ENCODE measurements at regions not wholly inside any gene's neighbourhood (a gene's known extent, or its start where the extent isn't known, plus 50 kb on each side); places are given as distances from the start of the nearest gene placed in this dataset.

DNA sequence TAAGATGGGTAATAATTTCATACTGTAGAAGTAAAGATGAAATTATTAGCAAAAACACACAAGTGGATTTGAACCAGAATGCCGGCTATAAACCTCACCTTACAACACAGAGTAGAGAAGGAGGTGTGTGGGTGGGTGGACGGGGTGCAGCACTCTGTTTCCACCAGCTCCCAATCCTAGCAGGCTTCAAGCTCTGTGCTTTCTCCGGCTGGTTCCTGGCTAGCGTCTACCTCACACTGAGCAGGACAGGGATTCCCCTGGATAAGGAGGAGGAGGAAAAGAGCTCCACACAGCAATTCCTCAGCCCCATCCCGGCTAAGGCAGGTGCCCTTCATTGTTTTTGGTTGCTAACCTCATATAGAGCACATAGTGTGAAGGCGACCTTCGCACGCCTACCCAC, 453.3 kb downstream of the C6orf118 start:
- 1% methylated on average over 8 of the region's 8 CpGs for WGBS (ENCODE audit: insufficient coverage, low coverage, missing lambda C conversion rate)
- H3K9me1 ChIP-seq (ENCODE audit: control insufficient read depth, insufficient read depth, low read length), result no peaks in the 10 kb centered on the region
- H3K79me2 ChIP-seq (ENCODE audit: control insufficient read depth, insufficient read depth, low read length), result no peaks in the 10 kb centered on the region
- H3K9ac ChIP-seq (ENCODE audit: insufficient read depth in 1 of 2, low read depth in 2 of 2, low read length in 2 of 2), result no peak overlapping the region
- no peaks in the 10 kb centered on the region for H3K27me3 ChIP-seq (ENCODE audit: control insufficient read depth in 2 of 2, insufficient read depth in 2 of 2, low read length in 2 of 2)
- in situ Hi-C loops (cut with MboI) (no loop called here), intact Hi-C loops (cut with micrococcal nuclease) (no loop called here)
- H2AFZ ChIP-seq (ENCODE audit: low read depth, low read length), result no peak overlapping the region
- BruUV-seq (replicated peaks), result no TSS peak
- ChIA-PET CTCF (ENCODE audit: low intra/inter-chr PET ratio) (no interaction called here), POLR2A (no interaction called here)
- DNase-seq (ENCODE audit: extremely low read depth in 1 of 4, low spot score in 3 of 4), result no peak
- peaks cover 2% of the 10 kb centered on the region; the same call in 1 of the 2 replicates for H3K9me3 ChIP-seq (replicated peaks; ENCODE audit: control insufficient read depth, insufficient read depth, low read depth, low read length)
- no peak overlapping the region for H3K27ac ChIP-seq (ENCODE audit: extremely low read depth, low read depth, low read length)
- no peak overlapping the region for H3K4me3 ChIP-seq
- no peaks in the 10 kb centered on the region for H3K4me1 ChIP-seq (replicated peaks in 1 of 2; ENCODE audit: control insufficient read depth in 2 of 2, insufficient read depth in 2 of 2, low read length in 2 of 2)
- no peaks in the 10 kb centered on the region for H4K20me1 ChIP-seq (replicated peaks; ENCODE audit: control insufficient read depth, insufficient read depth, low read length)
- FAIRE-seq, result no peak
- no peaks in the 10 kb centered on the region for H3K36me3 ChIP-seq (ENCODE audit: control insufficient read depth, insufficient read depth, low read length)
- no peak overlapping the region for H3K4me2 ChIP-seq (ENCODE audit: insufficient read depth, low read length)
- no peak for ATAC-seq
- TF ChIP-seq ZNF121 (CRISPR knock-in tag; conservative IDR thresholded peaks at IDR 0.05) (no peak), RAD21 (CRISPR knock-in tag; conservative IDR thresholded peaks at IDR 0.05 in 1 of 2, IDR thresholded peaks at IDR 0.05 in 1 of 2) (no peak), GATAD2B (IDR thresholded peaks at IDR 0.05; ENCODE audit: borderline replicate concordance) (no peak), PTRF (tag; IDR thresholded peaks at IDR 0.05) (no peak), FOXA1 (IDR thresholded peaks at IDR 0.05; ENCODE audit: borderline replicate concordance) (no peak), TBL1XR1 (IDR thresholded peaks at IDR 0.05; ENCODE audit: low read length in 2 of 2) (no peak), NCOA2 (IDR thresholded peaks at IDR 0.05; ENCODE audit: partially characterized antibody in 2 of 2) (no peak), RUNX1 (IDR thresholded peaks at IDR 0.05; ENCODE audit: low read depth) (no peak), ZNF79 (CRISPR knock-in tag; IDR thresholded peaks at IDR 0.05; ENCODE audit: low read depth) (no peak), PML (IDR thresholded peaks at IDR 0.05; ENCODE audit: low read length) (no peak)
- TF ChIP-seq, protein P1, sequence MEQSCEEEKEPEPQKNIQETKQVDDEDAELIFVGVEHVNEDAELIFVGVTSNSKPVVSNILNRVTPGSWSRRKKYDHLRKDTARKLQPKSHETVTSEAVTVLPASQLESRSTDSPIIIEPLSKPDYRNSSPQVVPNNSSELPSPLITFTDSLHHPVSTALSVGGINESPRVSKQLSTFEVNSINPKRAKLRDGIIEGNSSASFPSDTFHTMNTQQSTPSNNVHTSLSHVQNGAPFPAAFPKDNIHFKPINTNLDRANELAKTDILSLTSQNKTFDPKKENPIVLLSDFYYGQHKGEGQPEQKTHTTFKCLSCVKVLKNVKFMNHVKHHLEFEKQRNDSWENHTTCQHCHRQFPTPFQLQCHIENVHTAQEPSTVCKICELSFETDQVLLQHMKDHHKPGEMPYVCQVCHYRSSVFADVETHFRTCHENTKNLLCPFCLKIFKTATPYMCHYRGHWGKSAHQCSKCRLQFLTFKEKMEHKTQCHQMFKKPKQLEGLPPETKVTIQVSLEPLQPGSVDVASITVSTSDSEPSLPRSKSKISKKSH (CRISPR knock-in tag; IDR thresholded peaks at IDR 0.05), result no peak
- TF ChIP-seq, protein P2, sequence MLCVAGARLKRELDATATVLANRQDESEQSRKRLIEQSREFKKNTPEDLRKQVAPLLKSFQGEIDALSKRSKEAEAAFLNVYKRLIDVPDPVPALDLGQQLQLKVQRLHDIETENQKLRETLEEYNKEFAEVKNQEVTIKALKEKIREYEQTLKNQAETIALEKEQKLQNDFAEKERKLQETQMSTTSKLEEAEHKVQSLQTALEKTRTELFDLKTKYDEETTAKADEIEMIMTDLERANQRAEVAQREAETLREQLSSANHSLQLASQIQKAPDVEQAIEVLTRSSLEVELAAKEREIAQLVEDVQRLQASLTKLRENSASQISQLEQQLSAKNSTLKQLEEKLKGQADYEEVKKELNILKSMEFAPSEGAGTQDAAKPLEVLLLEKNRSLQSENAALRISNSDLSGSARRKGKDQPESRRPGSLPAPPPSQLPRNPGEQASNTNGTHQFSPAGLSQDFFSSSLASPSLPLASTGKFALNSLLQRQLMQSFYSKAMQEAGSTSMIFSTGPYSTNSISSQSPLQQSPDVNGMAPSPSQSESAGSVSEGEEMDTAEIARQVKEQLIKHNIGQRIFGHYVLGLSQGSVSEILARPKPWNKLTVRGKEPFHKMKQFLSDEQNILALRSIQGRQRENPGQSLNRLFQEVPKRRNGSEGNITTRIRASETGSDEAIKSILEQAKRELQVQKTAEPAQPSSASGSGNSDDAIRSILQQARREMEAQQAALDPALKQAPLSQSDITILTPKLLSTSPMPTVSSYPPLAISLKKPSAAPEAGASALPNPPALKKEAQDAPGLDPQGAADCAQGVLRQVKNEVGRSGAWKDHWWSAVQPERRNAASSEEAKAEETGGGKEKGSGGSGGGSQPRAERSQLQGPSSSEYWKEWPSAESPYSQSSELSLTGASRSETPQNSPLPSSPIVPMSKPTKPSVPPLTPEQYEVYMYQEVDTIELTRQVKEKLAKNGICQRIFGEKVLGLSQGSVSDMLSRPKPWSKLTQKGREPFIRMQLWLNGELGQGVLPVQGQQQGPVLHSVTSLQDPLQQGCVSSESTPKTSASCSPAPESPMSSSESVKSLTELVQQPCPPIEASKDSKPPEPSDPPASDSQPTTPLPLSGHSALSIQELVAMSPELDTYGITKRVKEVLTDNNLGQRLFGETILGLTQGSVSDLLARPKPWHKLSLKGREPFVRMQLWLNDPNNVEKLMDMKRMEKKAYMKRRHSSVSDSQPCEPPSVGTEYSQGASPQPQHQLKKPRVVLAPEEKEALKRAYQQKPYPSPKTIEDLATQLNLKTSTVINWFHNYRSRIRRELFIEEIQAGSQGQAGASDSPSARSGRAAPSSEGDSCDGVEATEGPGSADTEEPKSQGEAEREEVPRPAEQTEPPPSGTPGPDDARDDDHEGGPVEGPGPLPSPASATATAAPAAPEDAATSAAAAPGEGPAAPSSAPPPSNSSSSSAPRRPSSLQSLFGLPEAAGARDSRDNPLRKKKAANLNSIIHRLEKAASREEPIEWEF (CRISPR knock-in tag; IDR thresholded peaks at IDR 0.05), result no peak
- TF ChIP-seq, protein P3, sequence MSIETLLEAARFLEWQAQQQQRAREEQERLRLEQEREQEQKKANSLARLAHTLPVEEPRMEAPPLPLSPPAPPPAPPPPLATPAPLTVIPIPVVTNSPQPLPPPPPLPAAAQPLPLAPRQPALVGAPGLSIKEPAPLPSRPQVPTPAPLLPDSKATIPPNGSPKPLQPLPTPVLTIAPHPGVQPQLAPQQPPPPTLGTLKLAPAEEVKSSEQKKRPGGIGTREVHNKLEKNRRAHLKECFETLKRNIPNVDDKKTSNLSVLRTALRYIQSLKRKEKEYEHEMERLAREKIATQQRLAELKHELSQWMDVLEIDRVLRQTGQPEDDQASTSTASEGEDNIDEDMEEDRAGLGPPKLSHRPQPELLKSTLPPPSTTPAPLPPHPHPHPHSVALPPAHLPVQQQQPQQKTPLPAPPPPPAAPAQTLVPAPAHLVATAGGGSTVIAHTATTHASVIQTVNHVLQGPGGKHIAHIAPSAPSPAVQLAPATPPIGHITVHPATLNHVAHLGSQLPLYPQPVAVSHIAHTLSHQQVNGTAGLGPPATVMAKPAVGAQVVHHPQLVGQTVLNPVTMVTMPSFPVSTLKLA (conservative IDR thresholded peaks at IDR 0.05), result no peak
- TF ChIP-seq, protein P4, sequence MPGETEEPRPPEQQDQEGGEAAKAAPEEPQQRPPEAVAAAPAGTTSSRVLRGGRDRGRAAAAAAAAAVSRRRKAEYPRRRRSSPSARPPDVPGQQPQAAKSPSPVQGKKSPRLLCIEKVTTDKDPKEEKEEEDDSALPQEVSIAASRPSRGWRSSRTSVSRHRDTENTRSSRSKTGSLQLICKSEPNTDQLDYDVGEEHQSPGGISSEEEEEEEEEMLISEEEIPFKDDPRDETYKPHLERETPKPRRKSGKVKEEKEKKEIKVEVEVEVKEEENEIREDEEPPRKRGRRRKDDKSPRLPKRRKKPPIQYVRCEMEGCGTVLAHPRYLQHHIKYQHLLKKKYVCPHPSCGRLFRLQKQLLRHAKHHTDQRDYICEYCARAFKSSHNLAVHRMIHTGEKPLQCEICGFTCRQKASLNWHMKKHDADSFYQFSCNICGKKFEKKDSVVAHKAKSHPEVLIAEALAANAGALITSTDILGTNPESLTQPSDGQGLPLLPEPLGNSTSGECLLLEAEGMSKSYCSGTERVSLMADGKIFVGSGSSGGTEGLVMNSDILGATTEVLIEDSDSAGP (CRISPR knock-in tag; IDR thresholded peaks at IDR 0.05), result no peak

Measured in K562 (cell line).